ENCODE measurements at regions not wholly inside any gene's neighbourhood (a gene's known extent, or its start where the extent isn't known, plus 50 kb on each side); places are given as distances from the start of the nearest gene placed in this dataset.

DNA sequence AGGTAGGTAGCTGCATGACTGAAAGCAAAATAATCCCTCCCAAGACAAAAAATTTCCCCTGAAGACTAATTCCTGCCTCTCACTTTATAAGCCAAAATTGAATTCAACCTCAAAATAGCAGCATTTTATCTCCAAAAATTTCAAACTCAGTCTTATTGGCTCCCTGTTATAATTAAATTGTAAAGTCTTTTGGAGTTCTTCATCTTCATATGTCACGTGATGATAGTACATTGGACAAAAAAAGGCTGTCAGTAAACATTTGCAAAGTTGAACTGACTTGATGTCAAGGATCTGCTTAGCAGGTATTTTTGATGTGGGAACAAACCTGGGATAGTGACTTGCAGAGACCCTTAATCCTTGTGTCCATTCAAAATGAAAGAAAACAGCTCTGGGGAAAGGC lies 98.4 kb upstream of the SPRED1 start:
- Mint-ChIP-seq H3K9me3 (ENCODE audit: insufficient read depth) (peaks cover 8% of the 10 kb centered on the region), H3K4me3 (no peak overlapping the region), H3K27ac (no peak overlapping the region), H3K27me3 (peaks cover 16% of the 10 kb centered on the region), H3K4me1 (no peaks in the 10 kb centered on the region)
- TF ChIP-seq EZH2 (IDR thresholded peaks at IDR 0.05; ENCODE audit: borderline replicate concordance, insufficient read depth, low read depth, low read length, poor library complexity, severe bottlenecking) = no peak
- TF ChIP-seq, protein P1, sequence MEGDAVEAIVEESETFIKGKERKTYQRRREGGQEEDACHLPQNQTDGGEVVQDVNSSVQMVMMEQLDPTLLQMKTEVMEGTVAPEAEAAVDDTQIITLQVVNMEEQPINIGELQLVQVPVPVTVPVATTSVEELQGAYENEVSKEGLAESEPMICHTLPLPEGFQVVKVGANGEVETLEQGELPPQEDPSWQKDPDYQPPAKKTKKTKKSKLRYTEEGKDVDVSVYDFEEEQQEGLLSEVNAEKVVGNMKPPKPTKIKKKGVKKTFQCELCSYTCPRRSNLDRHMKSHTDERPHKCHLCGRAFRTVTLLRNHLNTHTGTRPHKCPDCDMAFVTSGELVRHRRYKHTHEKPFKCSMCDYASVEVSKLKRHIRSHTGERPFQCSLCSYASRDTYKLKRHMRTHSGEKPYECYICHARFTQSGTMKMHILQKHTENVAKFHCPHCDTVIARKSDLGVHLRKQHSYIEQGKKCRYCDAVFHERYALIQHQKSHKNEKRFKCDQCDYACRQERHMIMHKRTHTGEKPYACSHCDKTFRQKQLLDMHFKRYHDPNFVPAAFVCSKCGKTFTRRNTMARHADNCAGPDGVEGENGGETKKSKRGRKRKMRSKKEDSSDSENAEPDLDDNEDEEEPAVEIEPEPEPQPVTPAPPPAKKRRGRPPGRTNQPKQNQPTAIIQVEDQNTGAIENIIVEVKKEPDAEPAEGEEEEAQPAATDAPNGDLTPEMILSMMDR (IDR thresholded peaks at IDR 0.05) = no peak
- Histone ChIP-seq H4K20me1 (ENCODE audit: control insufficient read depth, insufficient read depth, low read length, poor library complexity, severe bottlenecking) (no peaks in the 10 kb centered on the region), H3K27ac (ENCODE audit: low read length in 2 of 2) (no peak overlapping the region), H3K4me2 (replicated peaks; ENCODE audit: low read depth, low read length, poor library complexity, severe bottlenecking) (no peak overlapping the region), H3K9ac (ENCODE audit: low read length) (no peak overlapping the region), H2AFZ (ENCODE audit: insufficient read depth, low read depth, low read length, poor library complexity, severe bottlenecking) (no peak overlapping the region), H3K4me3 (ENCODE audit: control extremely low read depth in 1 of 5, extremely low read depth in 1 of 5, insufficient read depth in 1 of 5, low read depth in 2 of 5, low read length in 4 of 5) (no peak overlapping the region), H3K4me1 (ENCODE audit: control insufficient read depth in 2 of 2, insufficient read depth in 2 of 2, low read length in 2 of 2) (no peaks in the 10 kb centered on the region), H3K9me3 (ENCODE audit: control extremely low read depth in 1 of 3, control insufficient read depth in 2 of 3, insufficient read depth in 1 of 3, low read length in 2 of 3) (peaks cover 4 to 17% (median 5%) of the 10 kb centered on the region in 3 donors), H3K36me3 (replicated peaks in 1 of 2; ENCODE audit: control extremely low read depth in 1 of 2, control insufficient read depth in 1 of 2, extremely low read depth in 1 of 2, insufficient read depth in 2 of 2, low read length in 1 of 2) (no peaks in the 10 kb centered on the region), H3K79me2 (ENCODE audit: control insufficient read depth, insufficient read depth, low read length) (no peaks in the 10 kb centered on the region), H3K27me3 (replicated peaks in 1 of 4; ENCODE audit: control extremely low read depth in 1 of 4, control insufficient read depth in 3 of 4, insufficient read depth in 4 of 4, low read length in 3 of 4) (no peaks in the 10 kb centered on the region)
- WGBS (ENCODE audit: insufficient coverage) = no CpG with 5 or more reads among the region's 1 CpG
- no peak for ATAC-seq (ENCODE audit: low read depth)
- DNase-seq = no peak
- intact Hi-C loops (cut with micrococcal nuclease) = no loop called here
- CTCF ChIA-PET = no interaction called here
- POLR2A ChIA-PET = no interaction called here

DNA sequence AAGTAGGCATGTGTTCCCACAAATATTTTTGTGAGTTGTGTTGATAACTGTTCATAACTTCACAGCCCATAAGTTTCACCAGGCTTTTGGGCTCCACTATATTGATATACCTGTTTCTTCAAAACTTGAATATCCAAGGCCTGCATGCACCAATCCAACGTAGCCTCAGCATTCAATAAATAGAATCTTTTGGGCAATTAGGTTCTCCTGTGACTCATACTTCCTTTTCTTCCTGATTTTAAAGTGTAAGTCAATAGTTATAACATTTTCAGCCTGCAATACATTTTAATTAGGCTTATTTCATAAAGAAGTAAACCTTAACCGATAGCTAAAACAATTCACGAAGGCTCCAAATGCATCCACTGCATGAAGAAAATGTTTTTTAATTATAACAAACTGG lies 97.8 kb upstream of the SPRED1 start:
- Histone ChIP-seq H3K4me3 (ENCODE audit: control extremely low read depth in 1 of 5, extremely low read depth in 1 of 5, insufficient read depth in 1 of 5, low read depth in 2 of 5, low read length in 4 of 5) (no peak overlapping the region), H2AFZ (ENCODE audit: insufficient read depth, low read depth, low read length, poor library complexity, severe bottlenecking) (no peak overlapping the region), H3K36me3 (replicated peaks in 1 of 2; ENCODE audit: control extremely low read depth in 1 of 2, control insufficient read depth in 1 of 2, extremely low read depth in 1 of 2, insufficient read depth in 2 of 2, low read length in 1 of 2) (no peaks in the 10 kb centered on the region), H3K27ac (ENCODE audit: low read length in 2 of 2) (no peak overlapping the region), H3K9ac (ENCODE audit: low read length) (no peak overlapping the region), H3K27me3 (replicated peaks in 1 of 4; ENCODE audit: control extremely low read depth in 1 of 4, control insufficient read depth in 3 of 4, insufficient read depth in 4 of 4, low read length in 3 of 4) (no peaks in the 10 kb centered on the region), H3K79me2 (ENCODE audit: control insufficient read depth, insufficient read depth, low read length) (no peaks in the 10 kb centered on the region), H3K4me1 (ENCODE audit: control insufficient read depth in 2 of 2, insufficient read depth in 2 of 2, low read length in 2 of 2) (no peaks in the 10 kb centered on the region), H4K20me1 (ENCODE audit: control insufficient read depth, insufficient read depth, low read length, poor library complexity, severe bottlenecking) (no peaks in the 10 kb centered on the region), H3K4me2 (replicated peaks; ENCODE audit: low read depth, low read length, poor library complexity, severe bottlenecking) (no peak overlapping the region), H3K9me3 (ENCODE audit: control extremely low read depth in 1 of 3, control insufficient read depth in 2 of 3, insufficient read depth in 1 of 3, low read length in 2 of 3) (peaks cover 4 to 17% (median 5%) of the 10 kb centered on the region in 3 donors)
- no peak overlapping the region for H3K4me3 Mint-ChIP-seq
- intact Hi-C loops (cut with micrococcal nuclease) = no loop called here
- no peak for ATAC-seq (ENCODE audit: low read depth)
- TF ChIP-seq EZH2 (IDR thresholded peaks at IDR 0.05; ENCODE audit: borderline replicate concordance, insufficient read depth, low read depth, low read length, poor library complexity, severe bottlenecking) = no peak
- TF ChIP-seq, protein P1 (IDR thresholded peaks at IDR 0.05) = no peak
- H3K27me3 Mint-ChIP-seq = peaks cover 16% of the 10 kb centered on the region
- WGBS (ENCODE audit: insufficient coverage) = no CpG with 5 or more reads among the region's 3 CpGs
- no peaks in the 10 kb centered on the region for H3K4me1 Mint-ChIP-seq
- peaks cover 8% of the 10 kb centered on the region for H3K9me3 Mint-ChIP-seq (ENCODE audit: insufficient read depth)
- ChIA-PET CTCF (no interaction called here), POLR2A (no interaction called here)
- H3K27ac Mint-ChIP-seq = no peak overlapping the region
- DNase-seq = no peak
